Transverse colon (tissue), 4 donors: ENCODE measurements at regions not wholly inside any gene's neighbourhood (a gene's known extent, or its start where the extent isn't known, plus 50 kb on each side); places are given as distances from the start of the nearest gene placed in this dataset.

Source experiments
- CTCF ChIP-seq, 5 experiments: fragments of 200-600 bp in 3 of 5; fragments of 450-650 bp in 2 of 5; sonication (generic) in 3 of 5; IDR thresholded peaks; 1 replicate in 2 of 5; 2 replicates in 3 of 5; pipeline ENCODE4 v1.5.1; 2016 to 2017; ENCODE audit warnings: antibody characterized with exemption in 5 of 5, inconsistent platforms in 3 of 5, mild to moderate bottlenecking in 2 of 5, moderate library complexity in 1 of 5
- EP300 ChIP-seq: sonication (generic); formaldehyde crosslinking; IDR thresholded peaks from one replicate; pipeline ENCODE4 v1.6.1; 2017; ENCODE audit warnings: antibody characterized with exemption, low read depth
- POLR2A ChIP-seq: fragments of 450-650 bp; IDR thresholded peaks from one replicate; pipeline ENCODE4 v1.6.1; 2016; ENCODE audit warnings: antibody characterized with exemption, mild to moderate bottlenecking, moderate library complexity
- POLR2AphosphoS5 ChIP-seq, 3 donors: sonication (generic); formaldehyde crosslinking; IDR thresholded peaks; one replicate each; pipeline ENCODE4 v1.6.1; 2016; ENCODE audit warnings: antibody characterized with exemption in 3 of 3

- TF ChIP-seq CTCF (IDR thresholded peaks at IDR 0.05) (no peak), POLR2AphosphoS5 (IDR thresholded peaks at IDR 0.05) (no peak), POLR2A (no peak), EP300 (no peak)
These were observed 71.7 kb upstream of the FAR1 start for GRCh38 chr11:13596611-13597326.
